OCI-LY1 (cell line): ENCODE measurements at regions not wholly inside any gene's neighbourhood (a gene's known extent, or its start where the extent isn't known, plus 50 kb on each side); places are given as distances from the start of the nearest gene placed in this dataset.

Source experiments
- CTCF ChIP-seq: fragments of 200-600 bp; sonication (generic), shearing (Covaris generic); IDR thresholded peaks from 2 replicates; pipeline ENCODE4 v1.5.1; 2017; ENCODE audit warnings: mild to moderate bottlenecking, antibody characterized with exemption, low read length, moderate library complexity, mixed read lengths
- EZH2 ChIP-seq: fragments of 200-600 bp; sonication (generic), shearing (Covaris generic); IDR thresholded peaks from 2 replicates; pipeline ENCODE4 v1.8.0; 2017; ENCODE audit warnings: borderline replicate concordance, mixed run types, mild to moderate bottlenecking, antibody characterized with exemption, low read length, moderate library complexity, mixed read lengths

- TF ChIP-seq CTCF = no peak
- TF ChIP-seq EZH2 = no peak
Observed at GRCh38 chr21:16181018-16181417, 451.2 kb downstream of the USP25 start.
